ENCODE measurements at regions not wholly inside any gene's neighbourhood (a gene's known extent, or its start where the extent isn't known, plus 50 kb on each side); places are given as distances from the start of the nearest gene placed in this dataset.
"Not testable (repeated sequence)": the region's sequence is repeated elsewhere in the genome, so short reads cannot be mapped to it uniquely, and the experiment has no call there.

DNA sequence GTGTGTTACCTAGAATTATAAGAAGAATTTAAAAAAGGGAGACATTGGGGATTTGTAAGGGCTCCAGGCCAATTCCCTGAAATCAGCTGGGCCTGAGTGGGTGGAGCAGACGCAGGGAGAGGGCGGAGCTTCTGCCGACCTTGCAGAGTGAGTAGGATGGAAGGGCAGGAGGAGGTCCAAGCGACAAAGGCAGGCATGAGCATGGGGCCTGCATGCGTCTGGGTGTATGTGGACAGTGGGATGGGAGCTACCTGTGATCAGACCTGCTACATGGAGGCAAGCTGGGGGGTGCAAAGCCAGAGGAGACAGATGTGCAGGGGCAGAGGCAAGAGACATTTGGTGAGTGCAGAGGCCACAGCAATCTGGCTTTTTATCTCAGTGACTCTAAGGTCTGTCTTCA is 105.3 kb upstream of the OLIG2 start:
- DNase-seq (no peak), ATAC-seq (ENCODE audit: poor library complexity) (no peak)
- intact Hi-C loops (cut with DNase I): no loop called here

DNA sequence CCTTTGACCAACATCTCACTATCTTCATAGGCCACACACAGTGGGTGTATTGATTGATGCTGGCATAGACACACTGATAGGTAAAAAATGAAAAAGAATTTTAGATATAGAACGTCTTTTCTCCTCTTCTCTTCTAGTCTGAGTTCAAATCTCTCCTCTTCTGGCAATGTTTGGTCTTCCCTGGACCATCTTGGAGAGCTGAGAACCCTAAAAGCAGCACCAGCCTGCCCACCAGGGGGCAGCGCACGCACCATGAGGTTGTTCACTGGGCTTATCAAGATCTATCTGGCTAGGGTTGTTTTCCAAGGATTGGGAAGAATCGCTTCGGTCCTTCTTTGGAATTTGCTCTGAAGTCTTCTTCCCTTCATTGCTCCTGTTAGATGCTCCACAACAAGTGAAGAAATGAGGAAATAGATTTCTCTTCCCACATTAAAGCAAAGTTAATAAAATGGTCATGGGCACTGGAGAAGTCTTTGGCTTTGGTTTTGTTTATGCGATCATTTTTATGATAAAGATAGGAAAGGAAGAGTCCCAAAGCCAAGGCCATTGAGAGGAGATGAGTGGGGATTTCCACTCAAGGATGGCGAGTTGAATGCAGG is 104.0 kb upstream of the OLIG2 start:
- ATAC-seq (ENCODE audit: poor library complexity): no peak
- peak; percentile 48 for DNase-seq
- intact Hi-C loops (cut with DNase I): no loop called here

DNA sequence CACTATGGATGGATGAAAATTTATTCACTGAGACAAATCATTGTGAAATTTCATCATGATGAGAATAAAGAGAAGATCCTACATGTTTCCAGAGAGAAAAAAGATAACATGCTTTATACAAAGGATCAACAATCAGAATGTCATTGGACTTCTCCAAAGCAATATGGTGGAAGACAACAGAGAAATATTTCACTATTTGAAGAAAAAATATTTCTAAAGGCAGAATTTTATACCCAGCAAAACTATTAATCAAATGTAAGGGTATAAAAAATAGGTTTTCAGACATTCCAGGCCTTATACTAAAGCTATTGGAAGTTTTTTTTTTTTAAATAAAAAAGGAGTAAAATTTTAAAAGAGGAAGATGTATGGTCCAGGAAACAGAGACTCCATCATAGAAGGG is 100.6 kb upstream of the OLIG2 start:
- intact Hi-C loops (cut with DNase I): no loop called here
- no peak for ATAC-seq (ENCODE audit: poor library complexity)
- no peak for DNase-seq

DNA sequence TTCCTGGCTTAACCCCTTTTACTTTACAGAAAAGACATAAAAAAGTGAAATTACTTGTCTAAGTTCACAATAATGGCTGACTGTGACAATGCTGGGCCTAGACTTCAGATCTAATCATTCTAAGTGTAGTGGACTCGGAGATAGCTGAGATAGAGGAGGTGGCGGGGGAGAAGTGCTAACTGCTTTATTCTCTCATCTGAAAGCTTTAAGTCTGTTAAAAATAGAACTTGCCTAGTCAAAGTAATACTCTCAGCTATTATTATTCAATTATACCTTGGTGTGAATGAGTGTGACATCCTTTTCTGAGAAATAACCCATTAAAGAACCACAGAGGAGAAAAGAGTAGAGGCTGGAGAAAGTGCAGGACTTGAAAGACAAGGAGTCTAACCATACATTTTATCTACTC is 96.1 kb upstream of the OLIG2 start:
- DNase-seq: no peak
- ATAC-seq (ENCODE audit: poor library complexity): no peak
- intact Hi-C loops (cut with DNase I): no loop called here

GRCh38 chr21:32930673-32931072 is 95.1 kb upstream of the OLIG2 start:
- intact Hi-C loops (cut with DNase I): no loop called here
- ATAC-seq (ENCODE audit: poor library complexity) (no peak), DNase-seq (no peak)

DNA sequence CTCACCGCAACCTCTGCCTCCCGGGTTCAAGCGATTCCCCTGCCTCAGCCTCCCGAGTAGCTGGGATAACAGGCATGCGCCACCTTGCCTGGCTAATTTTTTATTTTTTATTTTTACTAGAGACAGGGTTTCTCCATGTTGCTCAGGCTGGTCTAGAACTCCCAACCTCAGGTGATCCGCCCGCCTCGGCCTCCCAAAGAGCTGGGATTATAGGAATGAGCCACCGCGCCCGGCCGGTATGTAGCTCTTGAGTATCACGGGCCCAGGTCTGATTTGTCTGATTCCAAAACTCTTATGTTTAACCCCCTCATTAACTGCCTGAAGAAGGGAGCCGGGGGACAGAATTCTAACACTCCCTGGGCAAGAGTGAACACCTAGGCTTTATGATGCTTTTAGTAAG is 91.7 kb upstream of the OLIG2 start:
- intact Hi-C loops (cut with DNase I); ATAC-seq (ENCODE audit: poor library complexity); DNase-seq: not testable (repeated sequence)

DNA sequence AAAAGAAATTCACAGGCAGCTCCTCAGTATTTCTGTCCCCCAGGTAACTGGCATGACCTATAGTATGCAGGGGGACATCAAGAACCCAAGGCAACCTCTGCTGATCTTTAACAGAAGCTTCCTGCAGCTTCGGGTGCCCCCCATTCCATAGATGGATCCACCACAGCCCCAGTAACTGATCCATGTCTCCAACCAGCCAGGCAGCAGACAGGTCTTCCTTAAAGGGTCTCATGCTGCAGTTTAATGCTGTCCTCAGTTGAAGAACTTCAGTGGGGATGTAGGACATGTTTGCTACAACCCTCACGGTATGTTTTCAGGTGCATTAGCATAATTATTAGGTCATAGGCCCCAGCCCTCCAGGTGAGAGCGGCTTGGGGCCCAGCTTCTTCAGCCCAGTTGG is 90.9 kb upstream of the OLIG2 start:
- intact Hi-C loops (cut with DNase I): loop anchor here (5.0 kb wide), 1 partner anchor 262 kb away; no protein-coding TSS in a partner anchor
- ATAC-seq (ENCODE audit: poor library complexity) (no peak), DNase-seq (no peak)

- DNase-seq (no peak), ATAC-seq (ENCODE audit: poor library complexity) (peak; percentile 79)
- intact Hi-C loops (cut with DNase I): no loop called here
These were observed 85.4 kb upstream of the OLIG2 start for GRCh38 chr21:32940079-32941014.

DNA sequence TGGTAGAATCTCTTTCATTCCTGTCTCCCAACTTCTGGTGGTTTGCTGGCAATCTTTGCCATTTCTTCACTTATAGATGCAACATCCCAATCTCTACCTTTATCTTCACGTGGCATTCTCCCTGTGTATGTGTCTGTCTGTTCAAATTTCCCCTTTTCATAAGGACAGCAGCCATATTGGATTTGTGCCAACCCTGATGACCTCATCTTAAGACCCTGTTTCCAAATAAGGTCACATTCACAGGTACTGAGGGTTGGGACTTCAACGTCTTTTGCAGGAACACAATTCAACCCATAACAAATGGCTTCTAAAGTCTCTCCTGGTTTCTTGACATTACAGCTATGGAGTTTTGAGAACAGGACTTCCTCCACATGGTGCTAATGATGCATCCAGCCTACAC is 84.5 kb upstream of the OLIG2 start:
- ATAC-seq (ENCODE audit: poor library complexity) (no peak), DNase-seq (no peak)
- intact Hi-C loops (cut with DNase I): no loop called here

- DNase-seq: no peak
- ATAC-seq (ENCODE audit: poor library complexity): no peak
- intact Hi-C loops (cut with DNase I): no loop called here
These were observed 79.1 kb upstream of the OLIG2 start for GRCh38 chr21:32946654-32947053.

GRCh38 chr21:32947736-32948135 is 78.0 kb upstream of the OLIG2 start:
- DNase-seq: no peak
- no peak for ATAC-seq (ENCODE audit: poor library complexity)
- intact Hi-C loops (cut with DNase I): no loop called here

GRCh38 chr21:32949701-32950100 is 76.0 kb upstream of the OLIG2 start:
- intact Hi-C loops (cut with DNase I): no loop called here
- ATAC-seq (ENCODE audit: poor library complexity) (no peak), DNase-seq (no peak)

DNA sequence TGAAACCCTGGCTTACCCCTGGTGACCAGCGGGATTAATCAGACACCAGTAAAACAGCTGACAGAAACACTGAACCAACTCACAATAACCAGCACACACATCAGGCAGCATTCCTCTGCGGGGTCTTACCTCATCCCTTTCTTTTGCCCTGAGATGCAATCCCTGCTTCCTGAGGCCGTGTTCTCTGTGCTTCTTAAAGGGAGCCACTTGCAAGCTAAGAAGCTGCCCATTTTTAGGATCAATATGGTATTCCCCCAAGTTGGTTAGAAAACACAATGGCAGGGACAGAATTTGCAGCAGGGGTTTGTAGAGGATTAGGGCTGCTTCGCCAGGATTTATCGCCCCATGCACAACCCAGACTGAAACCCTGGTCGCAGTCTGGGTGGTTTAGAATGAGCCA is 74.7 kb upstream of the OLIG2 start:
- intact Hi-C loops (cut with DNase I): no loop called here
- no peak for ATAC-seq (ENCODE audit: poor library complexity)

DNA sequence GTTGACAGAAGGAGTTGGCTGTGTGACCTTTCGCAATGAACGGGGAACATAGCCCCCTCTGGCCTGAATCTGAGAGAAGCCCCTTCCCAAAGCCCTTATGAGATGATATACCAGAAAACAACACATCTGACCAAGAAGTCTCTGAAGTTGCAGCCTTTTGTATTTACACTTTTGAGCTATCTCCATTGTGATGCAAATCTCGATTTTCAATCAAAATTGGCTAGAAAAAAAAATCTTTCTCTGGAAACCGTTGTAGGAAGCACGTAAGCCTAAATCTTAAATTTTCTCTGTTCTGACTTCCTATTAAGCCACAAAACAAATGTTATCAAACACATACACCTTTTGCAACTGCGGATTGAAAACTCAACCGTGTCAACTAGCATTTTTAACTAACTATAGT is 71.4 kb upstream of the OLIG2 start:
- intact Hi-C loops (cut with DNase I): no loop called here
- ATAC-seq (ENCODE audit: poor library complexity) (no peak), DNase-seq (no peak)

More for the DNA sequence above, 74.7 kb upstream of the OLIG2 start:
- DNase-seq: no peak

DNA sequence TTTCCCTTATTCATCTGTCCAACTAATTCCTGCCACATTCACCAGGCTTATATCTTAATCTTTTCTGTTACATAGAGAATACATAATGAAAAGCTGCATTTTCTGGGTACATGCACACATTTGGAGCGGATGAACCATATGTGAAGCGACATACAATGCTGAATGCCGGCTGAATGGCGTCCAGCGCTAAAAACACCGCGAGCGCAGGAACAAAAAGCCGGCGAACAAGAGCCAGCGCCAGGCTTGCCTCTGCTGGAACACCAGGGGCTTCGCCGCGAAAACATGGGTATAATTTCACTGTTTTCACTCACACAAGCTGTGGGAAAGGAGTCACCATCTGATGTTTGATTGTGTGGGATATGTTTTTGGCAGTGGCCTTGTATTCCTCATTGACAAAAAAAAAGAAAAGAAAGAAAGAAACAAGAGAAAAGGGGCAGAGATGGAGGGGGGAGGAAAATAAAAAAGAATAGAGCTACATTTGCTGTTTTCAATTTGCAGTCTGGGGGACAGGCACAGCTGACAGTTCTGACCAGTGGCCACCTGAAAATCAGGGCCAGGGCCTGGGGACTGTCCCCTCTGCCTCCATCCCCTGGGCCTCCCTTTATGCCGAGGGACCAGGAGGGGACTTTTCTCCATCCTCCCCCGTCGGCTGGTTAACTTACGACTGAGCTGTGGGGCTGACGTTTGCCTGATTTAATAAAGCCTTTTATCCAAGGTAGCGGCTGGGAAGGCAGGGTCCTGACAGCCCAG is 70.2 kb upstream of the OLIG2 start:
- no peak for DNase-seq
- no peak for ATAC-seq (ENCODE audit: poor library complexity)
- intact Hi-C loops (cut with DNase I): no loop called here

GRCh38 chr21:32956061-32956656 is 69.6 kb upstream of the OLIG2 start:
- intact Hi-C loops (cut with DNase I): no loop called here
- ATAC-seq (ENCODE audit: poor library complexity): no peak
- DNase-seq: no peak

GRCh38 chr21:32957545-32957944 is 68.2 kb upstream of the OLIG2 start:
- no peak for DNase-seq
- intact Hi-C loops (cut with DNase I): no loop called here
- ATAC-seq (ENCODE audit: poor library complexity): no peak

DNA sequence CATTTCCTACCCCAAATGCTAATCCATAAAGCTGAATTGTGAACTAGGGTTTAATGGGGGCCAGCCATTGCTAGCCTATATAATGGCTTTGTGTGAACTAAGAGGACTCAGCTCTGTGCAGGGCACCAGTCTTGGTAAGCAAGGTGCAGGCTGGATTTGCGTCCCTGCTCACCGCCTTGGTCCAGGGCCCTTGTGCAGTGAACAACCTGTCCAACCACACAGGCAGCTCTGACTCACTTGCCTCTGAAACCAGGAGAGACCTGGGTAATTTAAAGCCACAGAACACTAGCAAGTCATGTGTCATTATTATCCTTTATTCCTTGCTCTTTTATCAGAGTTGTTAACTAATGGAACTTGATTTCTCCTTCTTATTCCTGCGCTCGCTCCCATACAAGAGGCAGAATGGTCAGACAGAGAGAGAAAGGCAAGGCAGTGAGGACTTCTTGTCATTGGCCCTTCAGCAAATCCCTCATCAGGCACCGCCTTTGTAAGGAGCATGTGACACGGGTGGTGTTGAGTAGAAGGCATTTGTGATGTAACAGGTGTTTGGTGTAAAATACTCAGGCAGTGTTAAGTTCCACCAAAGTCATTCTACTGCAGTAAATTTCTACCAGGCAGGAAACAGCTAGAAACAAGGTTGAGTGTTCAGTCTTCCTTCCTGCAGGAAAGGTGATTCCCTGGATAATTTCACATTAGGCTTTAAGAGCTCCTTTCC is 67.3 kb upstream of the OLIG2 start:
- DNase-seq (no peak), ATAC-seq (ENCODE audit: poor library complexity) (no peak)
- intact Hi-C loops (cut with DNase I): no loop called here

DNA sequence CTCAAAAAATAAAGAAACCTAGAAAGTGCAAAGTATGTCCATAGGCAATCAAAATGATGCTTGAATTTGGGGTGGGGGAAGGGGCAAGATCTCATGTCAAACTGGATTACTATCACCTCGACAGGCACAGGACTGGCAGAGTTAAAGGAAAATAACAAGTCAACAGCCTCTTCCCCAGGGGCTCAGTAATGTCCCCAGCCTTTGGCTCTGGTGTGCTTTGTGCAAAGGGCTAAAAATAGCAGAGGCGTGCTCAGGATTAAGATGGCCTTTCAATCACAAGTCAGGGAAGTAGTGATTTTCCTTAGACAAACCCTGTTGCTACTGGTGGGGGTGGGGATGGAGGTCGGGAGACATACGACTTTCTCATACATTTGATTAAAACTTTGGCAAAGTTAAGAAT is 63.5 kb upstream of the OLIG2 start:
- intact Hi-C loops (cut with DNase I): no loop called here
- no peak for DNase-seq
- ATAC-seq (ENCODE audit: poor library complexity): no peak
